GM18909 (cell line): ENCODE measurements at regions not wholly inside any gene's neighbourhood (a gene's known extent, or its start where the extent isn't known, plus 50 kb on each side); places are given as distances from the start of the nearest gene placed in this dataset.

ENCODE experiments used
- ATAC-seq: cut with Tn5 transposase; IDR thresholded peaks from one replicate; pipeline ENCODE4 v1.9.1; 2021; ENCODE audit warnings: mild to moderate bottlenecking; ENCODE audit not compliant: unreplicated experiment, poor library complexity

DNA sequence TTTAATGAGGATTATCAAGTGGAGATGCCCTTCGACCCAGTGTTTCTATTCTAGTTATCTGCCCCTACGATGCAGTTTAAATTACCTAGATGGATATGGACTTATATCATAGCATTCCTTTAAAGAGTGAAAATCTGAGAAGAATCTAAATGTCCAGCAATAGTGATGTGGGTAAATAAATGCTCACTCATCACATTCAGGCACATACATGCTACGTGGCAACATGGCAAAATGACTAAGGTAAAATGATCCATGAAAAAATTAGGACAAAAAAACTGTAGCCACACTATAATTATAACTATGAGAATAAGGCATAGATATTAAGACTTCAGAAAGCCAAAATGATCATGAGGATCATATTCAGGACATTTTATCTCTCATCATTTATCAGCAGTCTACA lies 82.4 kb upstream of the PDE1C start:
- no peak for ATAC-seq

DNA sequence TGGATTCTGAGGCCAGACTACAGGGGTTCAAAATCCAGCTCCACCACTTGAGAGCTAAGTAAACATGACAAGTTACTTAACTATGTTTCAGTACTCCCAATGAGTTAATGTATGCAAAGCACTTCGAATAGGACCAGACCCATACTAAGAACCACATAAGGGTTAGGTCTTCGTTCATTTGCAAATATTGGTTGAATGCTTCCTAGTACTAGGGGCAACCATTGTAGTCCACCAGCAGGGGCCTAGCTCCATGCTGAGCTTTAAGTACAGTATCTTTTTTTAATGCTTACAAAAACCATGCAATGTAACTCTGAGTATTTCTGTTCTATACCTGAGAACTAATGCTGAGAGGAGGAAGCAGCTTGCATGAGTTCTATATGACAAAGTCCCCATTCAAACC lies 80.4 kb upstream of the PDE1C start:
- no peak for ATAC-seq

DNA sequence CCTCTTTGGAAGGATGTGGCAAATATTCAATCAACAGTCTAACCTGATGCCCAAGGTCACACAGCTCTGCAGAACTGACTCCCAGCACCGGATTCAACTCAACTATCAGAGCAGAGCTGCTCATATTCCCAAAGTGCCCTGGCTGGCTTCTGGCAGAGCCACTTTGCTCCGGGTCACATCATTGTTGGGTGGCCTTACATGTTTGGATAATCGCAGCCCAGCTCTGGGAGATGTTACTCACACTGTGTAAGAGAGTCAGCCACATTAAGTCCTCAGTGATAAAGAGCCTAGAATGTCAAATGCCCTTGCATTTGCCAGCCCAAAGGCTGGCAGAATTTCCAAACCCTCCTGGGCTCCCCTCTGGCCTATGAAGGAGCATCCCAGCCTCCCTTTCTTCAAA lies 79.8 kb upstream of the PDE1C start:
- no peak for ATAC-seq

DNA sequence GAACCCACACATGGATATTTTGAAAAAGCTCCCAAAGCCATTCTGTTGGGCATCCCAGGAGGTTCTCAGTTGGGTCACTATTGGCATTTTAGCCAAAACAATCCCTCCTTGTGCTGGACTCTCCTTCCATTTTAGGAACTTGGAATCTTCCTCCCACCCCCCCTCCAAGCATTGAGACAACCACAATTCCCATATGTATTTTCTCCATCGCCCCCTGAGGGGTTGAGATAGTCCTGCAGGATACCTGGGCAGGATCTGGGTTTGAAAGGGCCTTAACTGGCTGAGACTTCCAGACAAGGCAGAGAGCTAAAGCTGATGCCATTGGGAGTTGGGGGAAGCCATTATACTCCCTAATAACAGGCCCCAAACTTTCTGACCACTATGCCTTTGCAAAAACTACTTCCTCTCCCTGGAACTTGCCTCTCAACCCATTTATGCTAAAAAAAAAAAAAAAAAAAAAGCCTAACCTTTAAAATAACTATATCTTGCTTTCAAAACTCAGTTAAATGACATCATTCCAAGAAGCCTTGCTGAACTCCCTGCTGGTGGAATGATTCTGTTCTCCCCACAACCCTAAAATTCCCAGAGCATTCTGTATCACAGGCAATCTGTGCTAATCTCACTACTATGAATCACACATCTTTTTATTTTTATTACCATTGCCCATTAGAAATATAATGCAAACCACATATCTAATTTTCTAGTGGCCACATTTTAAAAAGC lies 77.5 kb upstream of the PDE1C start:
- no peak for ATAC-seq

DNA sequence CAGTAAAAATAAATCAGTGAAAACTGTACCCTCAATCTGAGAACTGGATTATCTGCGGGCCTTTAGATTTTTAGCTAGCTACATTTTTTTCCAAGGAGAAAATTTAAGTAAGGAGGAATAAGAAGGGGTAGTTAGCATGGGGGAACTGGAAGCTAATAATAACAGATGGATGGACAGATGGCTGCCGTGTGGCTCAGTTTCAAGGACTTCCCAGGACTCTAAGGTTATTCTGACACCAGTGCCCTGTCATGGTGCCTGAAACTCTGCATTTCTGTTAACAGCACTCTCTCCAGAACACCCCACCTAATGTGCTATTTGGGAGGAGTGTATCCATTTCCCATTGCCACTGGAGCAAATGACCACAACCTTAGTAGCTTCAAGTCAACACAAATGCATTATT lies 75.7 kb upstream of the PDE1C start:
- ATAC-seq: no peak

DNA sequence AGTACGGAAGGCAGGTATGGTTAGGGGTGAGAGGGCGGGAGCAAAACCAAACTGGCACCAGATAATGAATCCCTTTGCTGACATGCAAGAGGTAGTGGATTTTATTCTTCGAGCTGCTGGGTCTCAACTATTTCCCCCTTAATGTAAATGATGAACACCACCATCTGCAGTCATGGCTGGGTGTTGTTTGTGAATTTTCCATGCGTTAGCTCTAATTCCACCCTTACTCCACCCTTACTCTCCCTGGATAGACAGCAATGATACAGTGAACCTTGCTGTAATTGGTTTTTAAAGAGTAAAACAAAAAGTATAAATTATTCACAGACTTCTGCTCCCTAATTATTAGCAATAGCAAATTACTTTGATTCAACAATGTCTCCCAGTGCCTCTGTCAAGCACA lies 74.5 kb upstream of the PDE1C start:
- no peak for ATAC-seq

DNA sequence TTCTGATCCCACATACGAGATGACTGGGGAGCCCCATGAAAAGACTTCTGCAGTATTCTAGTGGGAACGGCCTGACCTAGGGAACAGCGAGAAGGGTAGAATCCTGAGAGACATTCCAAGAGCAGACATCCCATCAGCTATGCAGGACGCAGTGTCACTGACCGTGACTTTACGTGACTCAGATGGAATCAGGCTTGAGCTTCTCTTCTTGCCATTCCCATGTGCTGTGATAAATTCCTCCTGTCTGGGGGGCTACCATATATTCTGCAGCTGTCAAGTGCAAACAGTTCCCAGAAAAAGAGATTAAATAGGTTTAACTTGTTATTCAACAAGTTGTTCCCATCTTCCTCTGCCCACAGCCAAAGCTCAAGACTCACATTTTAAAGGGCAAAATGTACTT lies 73.1 kb upstream of the PDE1C start:
- no peak for ATAC-seq

DNA sequence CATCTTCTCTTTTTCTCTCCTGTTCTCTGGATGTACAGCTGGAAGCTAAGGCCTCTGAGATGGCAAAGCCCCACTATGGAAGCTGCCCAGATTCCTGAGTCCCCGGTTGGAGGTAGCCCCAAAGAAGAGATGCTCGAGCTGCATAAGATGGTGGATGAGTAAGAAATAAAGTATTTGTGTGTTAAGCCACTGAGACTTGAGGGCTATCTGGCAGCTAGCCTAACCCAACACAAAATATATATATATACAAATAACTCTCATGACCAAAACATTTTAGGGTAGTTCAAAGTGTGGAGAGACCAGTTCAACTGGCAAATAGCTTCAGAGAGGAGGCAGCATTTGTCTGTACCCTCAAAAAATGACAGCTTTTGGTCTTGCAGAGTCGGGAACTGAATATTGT lies 72.4 kb upstream of the PDE1C start:
- no peak for ATAC-seq

DNA sequence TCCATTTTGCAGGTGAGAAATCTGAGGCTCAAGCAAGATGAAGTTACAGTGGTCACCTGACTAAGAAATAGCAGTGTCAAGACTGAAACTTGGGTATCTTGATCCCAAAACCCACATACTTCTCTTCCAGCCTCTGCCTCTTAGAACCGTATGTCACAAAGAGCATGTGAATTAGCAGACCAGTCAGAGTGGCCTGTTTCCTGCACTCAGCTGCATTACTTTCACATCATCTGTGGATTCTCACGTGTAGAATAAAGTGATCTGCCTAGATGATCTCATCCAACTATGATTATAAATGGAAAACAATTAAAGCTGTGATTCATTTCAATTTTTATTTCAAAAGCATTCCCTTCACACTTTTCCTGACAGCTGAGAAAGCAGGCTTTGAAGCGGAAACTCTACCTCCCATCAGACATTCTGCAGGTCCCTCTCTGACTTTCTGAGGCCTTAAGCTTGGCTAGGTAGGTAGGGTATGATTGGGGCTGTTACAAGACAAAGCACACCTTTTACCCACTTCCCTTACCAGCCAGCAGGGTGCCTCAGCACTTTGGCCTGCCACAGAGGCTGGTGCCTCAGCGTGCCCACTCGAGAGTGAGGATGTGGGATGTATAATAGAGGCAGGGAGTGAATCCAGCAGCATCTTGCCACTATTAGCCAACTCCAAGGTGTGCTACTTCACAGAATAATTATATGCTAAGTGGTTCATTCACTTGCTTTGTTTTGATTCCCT lies 70.2 kb upstream of the PDE1C start:
- no peak for ATAC-seq

DNA sequence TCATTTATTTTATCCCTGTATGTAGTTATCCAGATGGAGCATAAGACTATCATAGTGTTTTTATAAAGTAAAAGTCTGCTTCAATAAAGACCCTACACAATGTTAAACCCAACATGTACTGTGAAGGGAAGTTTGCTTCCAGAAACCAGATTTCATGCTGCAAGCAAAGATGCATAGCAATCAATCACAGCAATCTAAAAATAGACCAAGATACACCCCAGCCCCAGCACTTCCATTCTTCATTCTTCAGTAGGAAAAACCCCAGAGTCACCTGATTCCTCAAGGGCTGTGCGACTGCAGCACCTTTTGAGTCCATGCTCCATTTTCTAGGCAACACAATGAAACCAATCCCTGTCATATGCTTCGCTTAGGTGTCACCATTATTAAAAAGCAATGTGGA lies 66.9 kb upstream of the PDE1C start:
- ATAC-seq: no peak

DNA sequence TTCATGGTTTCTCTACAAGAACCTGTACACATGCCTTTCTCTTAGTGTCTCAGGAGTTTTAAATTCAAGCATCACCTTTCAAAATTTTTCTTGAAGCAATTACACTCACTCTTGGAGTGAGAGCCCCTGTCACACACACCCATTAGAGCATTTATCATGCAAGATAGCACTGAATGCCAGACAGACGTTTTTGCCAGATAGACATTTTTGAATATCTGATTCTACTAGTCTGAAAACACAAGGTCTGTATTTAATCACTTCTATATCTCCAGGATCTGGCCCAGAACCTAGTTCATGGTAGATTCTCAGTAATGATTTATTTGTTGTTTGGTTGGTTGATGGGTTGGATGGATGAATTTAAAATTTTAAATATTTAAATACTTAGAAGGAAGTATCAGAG lies 60.9 kb upstream of the PDE1C start:
- ATAC-seq: no peak

DNA sequence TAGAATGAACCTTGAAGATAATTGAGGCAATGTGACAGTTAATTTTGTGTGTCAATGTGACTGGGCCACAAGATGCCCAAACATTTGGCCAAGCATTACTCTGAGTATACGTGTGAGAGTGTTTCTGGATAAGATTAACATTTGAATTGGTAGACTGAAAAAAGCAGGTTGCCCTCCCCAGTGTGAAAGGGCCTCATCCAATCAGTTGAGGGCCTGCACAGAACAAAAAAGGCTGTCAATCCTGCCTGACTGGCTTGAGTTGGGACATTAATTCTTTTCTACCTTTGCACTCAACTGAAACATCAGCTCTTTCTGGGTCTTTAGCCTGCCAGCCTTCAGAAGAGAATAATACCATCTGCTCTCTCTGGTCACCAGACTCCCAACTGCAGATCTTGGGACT lies 56.6 kb upstream of the PDE1C start:
- ATAC-seq: no peak
